Smooth muscle cell (in vitro differentiated cells): ENCODE measurements at regions not wholly inside any gene's neighbourhood (a gene's known extent, or its start where the extent isn't known, plus 50 kb on each side); places are given as distances from the start of the nearest gene placed in this dataset.

Experiments
- DNase-seq: peaks from one replicate; lab custom pipeline; 2025; ENCODE audit not compliant: unreplicated experiment; lab: John Stamatoyannopoulos, UW
- H2AFZ ChIP-seq: fragments of 200-600 bp; sonication (generic); 2 replicates; pipeline ENCODE4 v1.6.0; 2016; ENCODE audit warnings: antibody characterized with exemption, low read depth, mild to moderate bottlenecking
- H3F3A ChIP-seq: fragments of 200-600 bp; sonication (generic); 2 replicates; pipeline ENCODE4 v1.6.0; 2017; ENCODE audit warnings: antibody characterized with exemption, low read depth
- H3K27ac ChIP-seq: fragments of 200-600 bp; sonication (generic); 2 replicates; pipeline ENCODE4 v1.5.1; 2016; ENCODE audit warnings: low read depth, mild to moderate bottlenecking
- H3K27me3 ChIP-seq: fragments of 200-600 bp; sonication (generic); 2 replicates; pipeline ENCODE4 v1.6.1; 2016; ENCODE audit warnings: low read depth, mild to moderate bottlenecking
- H3K36me3 ChIP-seq: fragments of 200-600 bp; sonication (generic); 2 replicates; pipeline ENCODE4 v1.5.1; 2016; ENCODE audit warnings: low read depth
- H3K4me1 ChIP-seq: fragments of 200-600 bp; sonication (generic); 2 replicates; pipeline ENCODE4 v1.5.1; 2016; ENCODE audit warnings: low read depth
- H3K4me2 ChIP-seq: fragments of 200-600 bp; sonication (generic); 2 replicates; pipeline ENCODE4 v1.6.0; 2016; ENCODE audit warnings: mild to moderate bottlenecking
- H3K4me3 ChIP-seq: fragments of 200-600 bp; sonication (generic); 2 replicates; pipeline ENCODE4 v1.5.1; 2016; ENCODE audit warnings: mild to moderate bottlenecking
- H3K79me2 ChIP-seq: fragments of 200-600 bp; sonication (generic); 2 replicates; pipeline ENCODE4 v1.6.0; 2016; ENCODE audit warnings: low read depth, mild to moderate bottlenecking
- H3K9ac ChIP-seq: fragments of 200-600 bp; sonication (generic); 2 replicates; pipeline ENCODE4 v1.6.0; 2016; ENCODE audit warnings: low read depth
- H3K9me3 ChIP-seq: fragments of 200-600 bp; sonication (generic); replicated peaks from 2 replicates; pipeline ENCODE4 v1.5.1; 2016; ENCODE audit warnings: low read depth
- H4K20me1 ChIP-seq: fragments of 200-600 bp; sonication (generic); 2 replicates; pipeline ENCODE4 v1.6.0; 2016; ENCODE audit warnings: low read depth
- WGBS: methylation state at CpG from one replicate; pipeline ENCODE4 v1.1.7; 2016; ENCODE audit warnings: low lambda C conversion rate; 5-methylcytosine and 5-hydroxymethylcytosine counted together
- TF ChIP-seq, protein P1 (sequence below): fragments of 200-600 bp; sonication (generic); IDR thresholded peaks from 2 replicates; pipeline ENCODE4 v1.5.1; 2017; ENCODE audit warnings: borderline replicate concordance, mild to moderate bottlenecking, antibody characterized with exemption; ENCODE audit not compliant: insufficient read depth, poor library complexity, severe bottlenecking

DNA sequence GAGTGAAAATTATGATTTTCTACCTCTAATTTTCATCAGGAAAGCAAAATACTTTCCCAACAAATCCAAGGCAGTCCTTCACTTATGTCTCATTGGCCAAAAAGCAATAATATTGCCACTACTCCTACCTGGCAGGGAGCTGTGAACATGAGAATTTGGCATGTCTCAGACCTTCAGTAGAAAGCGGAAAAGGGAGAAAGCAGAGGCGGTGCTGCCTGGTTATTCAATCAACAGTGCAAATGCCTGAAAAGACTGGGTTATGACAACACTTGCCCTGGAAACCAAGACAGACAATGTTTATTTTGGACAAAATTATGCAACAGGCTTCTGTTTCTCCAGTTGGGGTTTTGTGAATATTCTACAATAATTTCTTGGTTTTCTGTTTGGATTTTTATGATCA lies 194.4 kb downstream of the TAF11L14 start:
- H3K4me2 ChIP-seq = no peak overlapping the region

DNA sequence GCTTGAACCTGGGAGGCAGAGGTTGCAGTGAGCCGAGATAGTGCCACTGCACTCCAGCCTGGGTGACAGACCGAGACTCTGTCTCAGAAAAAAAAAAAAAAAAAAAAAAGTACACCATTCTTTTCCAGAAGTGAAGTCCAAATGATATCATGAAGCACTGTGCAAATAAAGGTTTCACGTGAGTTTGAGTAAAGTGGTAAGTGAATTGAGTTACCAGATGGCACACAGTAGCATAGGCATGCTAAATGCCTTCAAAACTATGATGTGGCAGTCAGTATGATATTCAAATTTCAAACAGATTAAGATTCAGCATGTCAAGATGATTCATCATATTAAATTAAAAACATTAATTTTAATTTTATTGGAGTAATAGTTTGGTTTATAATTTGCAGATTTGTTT lies 195.2 kb downstream of the TAF11L14 start:
- Histone ChIP-seq H3K79me2 (no peaks in the 10 kb centered on the region), H3K9me3 (no peaks in the 10 kb centered on the region), H3K27ac (no peak overlapping the region), H3K4me2 (no peak overlapping the region), H2AFZ (no peak overlapping the region), H3K4me1 (no peaks in the 10 kb centered on the region), H3K9ac (no peak overlapping the region), H3K27me3 (no peaks in the 10 kb centered on the region), H3K4me3 (no peak overlapping the region), H4K20me1 (no peaks in the 10 kb centered on the region), H3F3A (no peaks in the 10 kb centered on the region), H3K36me3 (no peaks in the 10 kb centered on the region)
- WGBS = 98% methylated on average over 3 of the region's 3 CpGs
- no peak for DNase-seq
- TF ChIP-seq, protein P1, sequence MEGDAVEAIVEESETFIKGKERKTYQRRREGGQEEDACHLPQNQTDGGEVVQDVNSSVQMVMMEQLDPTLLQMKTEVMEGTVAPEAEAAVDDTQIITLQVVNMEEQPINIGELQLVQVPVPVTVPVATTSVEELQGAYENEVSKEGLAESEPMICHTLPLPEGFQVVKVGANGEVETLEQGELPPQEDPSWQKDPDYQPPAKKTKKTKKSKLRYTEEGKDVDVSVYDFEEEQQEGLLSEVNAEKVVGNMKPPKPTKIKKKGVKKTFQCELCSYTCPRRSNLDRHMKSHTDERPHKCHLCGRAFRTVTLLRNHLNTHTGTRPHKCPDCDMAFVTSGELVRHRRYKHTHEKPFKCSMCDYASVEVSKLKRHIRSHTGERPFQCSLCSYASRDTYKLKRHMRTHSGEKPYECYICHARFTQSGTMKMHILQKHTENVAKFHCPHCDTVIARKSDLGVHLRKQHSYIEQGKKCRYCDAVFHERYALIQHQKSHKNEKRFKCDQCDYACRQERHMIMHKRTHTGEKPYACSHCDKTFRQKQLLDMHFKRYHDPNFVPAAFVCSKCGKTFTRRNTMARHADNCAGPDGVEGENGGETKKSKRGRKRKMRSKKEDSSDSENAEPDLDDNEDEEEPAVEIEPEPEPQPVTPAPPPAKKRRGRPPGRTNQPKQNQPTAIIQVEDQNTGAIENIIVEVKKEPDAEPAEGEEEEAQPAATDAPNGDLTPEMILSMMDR = no peak

More for the DNA sequence above, 194.4 kb downstream of the TAF11L14 start:
- DNase-seq = no peak
- no peaks in the 10 kb centered on the region for H3K27me3 ChIP-seq
- no peaks in the 10 kb centered on the region for H3K9me3 ChIP-seq
- TF ChIP-seq, protein P1 = no peak
- no peak overlapping the region for H2AFZ ChIP-seq
- no peaks in the 10 kb centered on the region for H3K79me2 ChIP-seq
- H3K9ac ChIP-seq = no peak overlapping the region
- 70% methylated on average over 2 of the region's 2 CpGs for WGBS
- no peak overlapping the region for H3K4me3 ChIP-seq
- H3F3A ChIP-seq = no peaks in the 10 kb centered on the region
- no peak overlapping the region for H3K27ac ChIP-seq
- no peaks in the 10 kb centered on the region for H4K20me1 ChIP-seq
- H3K36me3 ChIP-seq = no peaks in the 10 kb centered on the region
- H3K4me1 ChIP-seq = no peaks in the 10 kb centered on the region

DNA sequence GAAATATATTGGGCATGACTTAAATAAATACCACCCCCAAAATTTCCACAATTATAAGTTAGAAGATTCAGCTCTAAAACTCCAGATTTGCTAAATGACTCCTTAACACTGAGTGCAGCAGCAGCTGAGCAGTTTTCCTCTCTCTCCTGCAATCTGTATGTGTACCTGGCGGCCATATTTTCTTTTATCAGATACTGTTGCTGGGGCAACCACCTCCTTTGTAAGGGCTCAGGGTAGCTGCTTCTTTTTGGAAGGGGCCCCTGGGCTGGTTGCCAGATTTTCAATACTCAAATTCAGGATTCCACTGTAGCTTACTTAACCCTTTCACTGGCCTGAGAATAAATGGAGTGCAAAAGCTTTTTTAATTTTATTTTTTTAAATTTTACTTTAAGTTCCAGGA lies 197.0 kb downstream of the TAF11L14 start:
- no peak for DNase-seq
- no peaks in the 10 kb centered on the region for H3K4me1 ChIP-seq

More for the DNA sequence above, 197.0 kb downstream of the TAF11L14 start:
- H3K9ac ChIP-seq = no peak overlapping the region
- no peak overlapping the region for H3K4me2 ChIP-seq
- H3K27me3 ChIP-seq = no peaks in the 10 kb centered on the region
- no peaks in the 10 kb centered on the region for H3F3A ChIP-seq
- no peak overlapping the region for H2AFZ ChIP-seq
- H3K36me3 ChIP-seq = no peaks in the 10 kb centered on the region
- H3K27ac ChIP-seq = no peak overlapping the region
- H3K79me2 ChIP-seq = no peaks in the 10 kb centered on the region
- TF ChIP-seq, protein P1 = no peak
- H4K20me1 ChIP-seq = no peaks in the 10 kb centered on the region
- WGBS = 100% methylated on average over 1 of the region's 1 CpG
- no peak overlapping the region for H3K4me3 ChIP-seq
- H3K9me3 ChIP-seq = no peaks in the 10 kb centered on the region
